Endothelial cell of umbilical vein (primary cell): ENCODE measurements at regions not wholly inside any gene's neighbourhood (a gene's known extent, or its start where the extent isn't known, plus 50 kb on each side); places are given as distances from the start of the nearest gene placed in this dataset.

Experiments used
- EZH2 ChIP-seq: IDR thresholded peaks from 2 replicates; pipeline ENCODE4 v1.6.1; 2012; ENCODE audit warnings: borderline replicate concordance, low read depth, mild to moderate bottlenecking, moderate library complexity, low read length, inconsistent platforms; ENCODE audit not compliant: severe bottlenecking
- MYC ChIP-seq: IDR thresholded peaks from one replicate; pipeline ENCODE4 v1.6.1; 2011; ENCODE audit warnings: mild to moderate bottlenecking, low read depth, low read length
- POLR2A ChIP-seq: IDR thresholded peaks from 2 replicates; pipeline ENCODE4 v1.6.1; 2012; ENCODE audit warnings: low read depth, mild to moderate bottlenecking, control low read depth, low read length
- POLR2AphosphoS5 ChIP-seq: IDR thresholded peaks from 2 replicates; pipeline ENCODE4 v1.6.1; 2012; ENCODE audit warnings: low read depth, mild to moderate bottlenecking, control low read depth, low read length, moderate library complexity; ENCODE audit not compliant: insufficient read depth
- TF ChIP-seq, protein P1 (sequence below), 2 donors: IDR thresholded peaks; 1 replicate in 1 of 2; 2 replicates in 1 of 2; pipeline ENCODE4 v1.5.1; 2011; ENCODE audit warnings: low read length in 2 of 2, mild to moderate bottlenecking in 2 of 2, moderate library complexity in 2 of 2, control low read depth in 1 of 2, inconsistent platforms in 1 of 2, low read depth in 1 of 2; ENCODE audit not compliant: insufficient read depth in 1 of 2; ENCODE audit errors: extremely low read depth in 1 of 2
- TF ChIP-seq, protein P2 (sequence below): IDR thresholded peaks from 2 replicates; pipeline ENCODE4 v1.6.1; 2011; ENCODE audit not compliant: insufficient read depth, insufficient read length

DNA sequence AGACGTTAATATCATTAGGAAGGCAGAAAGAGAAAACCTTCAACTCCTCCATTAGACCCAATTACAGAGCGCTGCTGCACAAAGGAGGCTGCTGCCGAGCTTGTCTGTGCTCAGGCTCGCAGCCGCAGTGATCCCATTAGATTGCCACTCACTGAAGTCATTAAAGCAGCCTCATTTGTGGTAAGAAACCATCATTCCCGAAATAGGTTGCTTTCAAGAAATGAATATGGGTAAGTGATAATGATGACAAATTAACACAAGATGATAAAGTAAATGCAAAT lies 137.2 kb downstream of the CAVIN4 start:
- TF ChIP-seq, protein P1, sequence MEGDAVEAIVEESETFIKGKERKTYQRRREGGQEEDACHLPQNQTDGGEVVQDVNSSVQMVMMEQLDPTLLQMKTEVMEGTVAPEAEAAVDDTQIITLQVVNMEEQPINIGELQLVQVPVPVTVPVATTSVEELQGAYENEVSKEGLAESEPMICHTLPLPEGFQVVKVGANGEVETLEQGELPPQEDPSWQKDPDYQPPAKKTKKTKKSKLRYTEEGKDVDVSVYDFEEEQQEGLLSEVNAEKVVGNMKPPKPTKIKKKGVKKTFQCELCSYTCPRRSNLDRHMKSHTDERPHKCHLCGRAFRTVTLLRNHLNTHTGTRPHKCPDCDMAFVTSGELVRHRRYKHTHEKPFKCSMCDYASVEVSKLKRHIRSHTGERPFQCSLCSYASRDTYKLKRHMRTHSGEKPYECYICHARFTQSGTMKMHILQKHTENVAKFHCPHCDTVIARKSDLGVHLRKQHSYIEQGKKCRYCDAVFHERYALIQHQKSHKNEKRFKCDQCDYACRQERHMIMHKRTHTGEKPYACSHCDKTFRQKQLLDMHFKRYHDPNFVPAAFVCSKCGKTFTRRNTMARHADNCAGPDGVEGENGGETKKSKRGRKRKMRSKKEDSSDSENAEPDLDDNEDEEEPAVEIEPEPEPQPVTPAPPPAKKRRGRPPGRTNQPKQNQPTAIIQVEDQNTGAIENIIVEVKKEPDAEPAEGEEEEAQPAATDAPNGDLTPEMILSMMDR (IDR thresholded peaks at IDR 0.05; ENCODE audit: extremely low read depth in 1 of 2, insufficient read depth in 1 of 2, low read depth in 1 of 2, low read length in 2 of 2) = no peak
- no peak for TF ChIP-seq POLR2A
- no peak for TF ChIP-seq MYC
- TF ChIP-seq EZH2 = no peak
- TF ChIP-seq, protein P2, sequence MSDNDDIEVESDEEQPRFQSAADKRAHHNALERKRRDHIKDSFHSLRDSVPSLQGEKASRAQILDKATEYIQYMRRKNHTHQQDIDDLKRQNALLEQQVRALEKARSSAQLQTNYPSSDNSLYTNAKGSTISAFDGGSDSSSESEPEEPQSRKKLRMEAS = no peak
- TF ChIP-seq POLR2AphosphoS5 = no peak
